Activated CD4-positive, alpha-beta T cell treated with anti-CD3 and anti-CD28 coated beads, Interleukin-2, Interleukin-4, amounts not matched to agents 100 ng/mL and 50 ng/mL, durations not matched to agents 16 hours and 8 hours (primary cell): ENCODE measurements at regions not wholly inside any gene's neighbourhood (a gene's known extent, or its start where the extent isn't known, plus 50 kb on each side); places are given as distances from the start of the nearest gene placed in this dataset.
"Not testable (repeated sequence)": the region's sequence is repeated elsewhere in the genome, so short reads cannot be mapped to it uniquely, and the experiment has no call there.

Experiments
- DNase-seq: peaks from one replicate; pipeline ENCODE4 v3.0.0-alpha.2; 2020; ENCODE audit warnings: low spot score

DNA sequence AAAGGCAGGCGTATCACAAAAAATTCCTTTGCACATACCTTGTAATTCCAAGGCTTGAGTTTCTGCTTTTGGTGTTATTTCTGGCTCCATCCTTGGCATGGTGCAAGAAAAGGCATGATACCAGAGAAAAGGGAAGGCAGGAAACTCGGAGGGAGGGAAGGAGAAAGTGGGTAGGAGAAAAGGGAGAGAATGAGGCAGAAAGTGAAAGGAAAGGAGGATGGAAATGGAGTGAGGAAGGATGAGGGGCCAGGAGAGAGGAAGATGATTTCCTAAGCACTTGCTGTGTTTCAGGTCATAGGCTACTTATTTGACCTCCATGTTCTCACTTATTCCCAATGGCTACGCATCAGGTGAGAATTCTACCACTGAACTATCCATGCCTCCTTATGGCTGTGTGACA is 110.8 kb upstream of the JCAD start:
- DNase-seq, result no peak

DNA sequence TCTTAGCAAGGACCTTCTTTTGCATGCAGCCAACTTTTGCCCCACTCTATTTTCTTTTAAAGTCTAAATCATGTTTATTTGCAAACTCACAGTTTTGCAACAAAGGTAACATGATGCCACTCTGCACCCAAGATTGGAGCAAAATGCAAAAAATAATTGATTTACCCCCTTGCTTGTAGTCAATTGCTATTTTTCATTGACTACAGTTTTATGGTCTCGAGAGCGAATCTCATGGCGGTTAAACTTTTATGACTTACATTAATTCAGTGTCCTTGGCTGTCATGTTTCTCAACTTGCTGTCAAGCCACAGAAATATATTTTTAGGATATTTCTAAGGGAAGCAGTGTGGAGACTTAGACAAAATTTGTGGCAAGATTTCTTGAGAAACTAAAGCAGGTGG is 110.0 kb upstream of the JCAD start:
- DNase-seq, result no peak

DNA sequence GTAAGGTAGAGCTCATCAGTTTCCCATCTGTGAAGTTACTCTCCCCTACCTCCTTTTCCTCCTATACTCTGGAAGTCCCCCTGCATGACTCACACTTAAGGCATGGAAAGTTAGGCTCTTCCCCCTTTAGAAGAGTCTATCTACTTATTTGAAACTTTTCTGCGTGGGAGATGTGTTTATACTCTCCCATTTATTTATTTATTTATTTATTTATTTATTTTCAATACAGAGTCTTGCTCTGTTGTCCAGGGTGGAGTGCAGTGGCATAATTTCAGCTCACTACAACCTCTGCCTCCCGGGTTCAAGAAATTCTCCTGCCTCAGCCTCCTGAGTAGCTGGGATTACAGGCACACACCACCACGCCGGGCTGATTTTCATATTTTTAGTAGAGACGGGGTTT is 107.5 kb upstream of the JCAD start:
- no peak for DNase-seq

DNA sequence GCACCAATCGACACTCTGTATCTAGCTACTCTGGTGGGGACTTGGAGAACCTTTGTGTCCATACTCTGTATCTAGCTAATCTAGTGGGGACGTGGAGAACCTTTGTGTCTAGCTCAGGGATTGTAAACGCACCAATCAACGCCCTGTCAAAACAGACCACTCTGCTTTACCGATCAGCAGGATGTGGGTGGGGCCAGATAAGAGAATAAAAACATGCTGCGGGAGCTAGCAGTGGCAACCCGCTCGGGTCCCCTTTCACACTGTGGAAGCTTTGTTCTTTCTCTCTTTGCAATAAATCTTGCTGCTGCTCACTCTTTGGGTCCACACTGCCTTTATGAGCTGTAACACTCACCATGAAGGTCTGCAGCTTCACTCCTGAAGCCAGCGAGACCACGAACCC is 104.0 kb upstream of the JCAD start:
- DNase-seq, result not testable (repeated sequence)

DNA sequence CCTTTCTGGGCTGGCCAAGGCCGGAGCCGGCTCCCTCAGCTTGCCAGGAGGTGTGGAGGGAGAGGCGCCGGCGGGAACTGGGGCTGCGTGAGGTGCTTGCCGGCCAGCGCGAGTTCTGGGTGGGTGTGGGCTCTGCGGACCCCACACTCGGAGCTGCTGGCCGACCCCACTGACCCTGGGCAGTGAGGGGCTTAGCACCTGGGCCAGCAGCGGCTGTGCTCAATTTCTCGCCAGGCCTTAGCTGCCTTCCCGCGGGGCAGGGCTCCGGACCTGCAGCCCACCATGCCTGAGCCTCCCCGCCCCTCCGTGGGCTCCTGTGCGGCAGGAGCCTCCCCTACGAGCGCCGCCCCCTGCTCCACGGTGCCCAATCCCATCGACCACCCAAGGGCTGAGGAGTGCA is 103.4 kb upstream of the JCAD start:
- not testable (repeated sequence) for DNase-seq

DNA sequence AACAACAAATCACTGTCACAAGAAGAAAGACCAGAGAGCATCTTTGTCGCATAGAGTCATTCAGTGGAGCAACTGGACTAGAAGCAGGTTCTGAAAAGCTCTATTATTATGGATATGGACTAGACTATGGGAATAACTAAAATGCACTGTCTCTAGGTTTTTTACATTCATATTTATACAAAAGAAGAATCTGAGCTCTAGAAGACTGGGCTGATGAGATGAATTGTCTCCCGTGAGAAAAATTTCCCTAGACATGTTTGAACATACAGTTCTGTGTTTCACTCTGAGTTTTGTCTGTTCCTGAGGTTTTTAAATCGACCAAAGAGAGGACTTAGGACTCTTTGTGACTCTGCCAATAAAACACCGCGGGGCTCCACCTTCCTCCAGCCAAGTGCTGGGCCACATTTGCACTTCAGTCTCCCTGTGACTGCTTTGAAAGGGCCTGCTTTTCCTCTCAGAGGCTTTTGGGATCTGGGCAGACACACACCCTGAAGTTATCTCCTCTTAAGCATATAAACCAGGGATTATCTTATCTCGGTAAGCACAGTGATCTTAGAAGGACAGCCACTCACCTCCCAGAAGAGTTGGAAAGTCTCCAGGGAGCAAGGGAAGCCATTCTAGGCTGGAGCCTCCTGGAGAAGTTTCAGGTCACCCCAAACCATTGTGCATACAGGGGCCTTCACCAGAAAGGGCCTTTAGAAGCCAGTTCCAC is 101.0 kb upstream of the JCAD start:
- no peak for DNase-seq

DNA sequence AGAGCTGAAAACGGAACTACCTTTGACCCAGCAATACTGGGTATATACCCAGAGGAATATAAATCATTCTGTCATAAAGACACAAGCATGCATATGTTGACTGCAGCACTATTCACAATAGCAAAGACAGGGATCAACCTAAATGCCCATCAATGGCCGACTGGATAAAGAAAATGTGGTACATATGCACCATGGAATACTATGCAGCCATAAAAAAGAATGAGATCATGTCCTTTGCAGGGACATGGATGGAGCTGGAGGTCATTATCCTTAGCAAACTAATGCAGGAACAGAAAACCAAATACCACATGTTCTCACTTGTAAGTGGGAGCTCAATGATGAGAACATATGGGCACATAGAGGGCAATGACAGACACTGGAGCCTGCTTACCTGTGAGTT is 100.2 kb upstream of the JCAD start:
- not testable (repeated sequence) for DNase-seq

DNA sequence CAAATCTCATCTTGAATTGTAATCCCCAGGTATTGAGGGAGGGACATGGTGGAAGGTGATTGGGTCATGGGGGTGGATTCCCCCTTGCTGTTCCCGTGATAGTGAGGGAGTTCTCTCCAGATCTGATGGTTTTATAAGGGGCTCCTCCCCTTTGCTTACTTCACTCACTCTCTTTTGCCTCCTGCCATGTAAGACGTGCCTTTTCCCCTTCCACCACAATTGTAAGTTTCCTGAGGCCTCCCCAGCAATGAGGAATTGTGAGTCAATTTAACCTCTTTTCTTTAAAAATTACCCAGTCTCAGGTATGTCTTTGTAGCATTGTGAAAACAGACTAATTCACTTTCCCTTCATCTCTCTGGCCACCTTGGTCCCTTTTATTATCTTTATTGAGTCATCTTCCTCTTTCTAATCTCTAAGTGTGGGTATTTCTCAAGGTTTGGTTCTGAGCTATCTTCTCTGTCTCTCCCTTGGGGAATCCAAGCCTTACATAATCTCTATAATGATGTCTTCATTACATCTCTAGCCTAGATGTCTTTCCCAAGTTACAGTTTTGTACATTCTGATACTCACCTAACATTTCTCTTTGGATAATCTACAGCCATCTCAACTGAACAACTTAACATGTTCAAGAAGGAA is 99.1 kb upstream of the JCAD start:
- DNase-seq, result no peak

DNA sequence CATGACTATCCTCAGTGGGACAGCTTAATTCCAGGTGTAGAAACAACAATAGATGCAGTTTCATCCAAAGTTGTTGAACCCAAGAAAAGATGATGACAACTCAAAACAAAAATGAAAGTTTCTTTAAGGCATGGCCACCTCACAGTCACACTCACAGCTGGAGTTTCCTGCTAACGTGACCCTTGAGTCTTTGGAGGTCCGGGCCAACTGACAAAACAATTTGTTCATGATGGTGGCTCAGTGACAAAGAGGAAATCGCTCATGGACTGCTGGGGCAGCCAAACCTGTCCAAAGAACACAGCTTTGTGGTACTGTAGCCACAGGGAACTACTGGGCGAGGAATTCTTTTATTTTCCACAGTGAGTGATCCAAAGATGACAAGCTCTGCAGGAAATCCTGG is 96.0 kb upstream of the JCAD start:
- peak; percentile 24 for DNase-seq

DNA sequence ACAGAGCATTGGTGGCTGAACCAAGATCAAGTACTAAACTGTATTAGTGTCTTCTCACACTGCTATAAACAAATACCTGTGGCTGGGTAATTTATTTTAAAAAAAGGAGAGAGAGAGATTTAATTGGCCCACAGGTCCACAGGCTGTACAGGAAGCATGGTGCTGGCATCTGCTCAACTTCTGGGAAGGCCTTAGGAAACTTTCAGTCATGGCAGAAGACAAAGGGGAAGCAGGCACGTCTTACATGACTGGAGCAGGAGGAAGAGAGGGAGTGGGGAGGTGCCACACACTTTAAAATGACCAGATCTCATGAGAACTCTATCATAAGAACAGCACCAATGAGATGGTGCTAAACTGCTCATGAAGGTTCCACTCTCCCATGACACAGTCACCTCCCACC is 95.2 kb upstream of the JCAD start:
- no peak for DNase-seq

DNA sequence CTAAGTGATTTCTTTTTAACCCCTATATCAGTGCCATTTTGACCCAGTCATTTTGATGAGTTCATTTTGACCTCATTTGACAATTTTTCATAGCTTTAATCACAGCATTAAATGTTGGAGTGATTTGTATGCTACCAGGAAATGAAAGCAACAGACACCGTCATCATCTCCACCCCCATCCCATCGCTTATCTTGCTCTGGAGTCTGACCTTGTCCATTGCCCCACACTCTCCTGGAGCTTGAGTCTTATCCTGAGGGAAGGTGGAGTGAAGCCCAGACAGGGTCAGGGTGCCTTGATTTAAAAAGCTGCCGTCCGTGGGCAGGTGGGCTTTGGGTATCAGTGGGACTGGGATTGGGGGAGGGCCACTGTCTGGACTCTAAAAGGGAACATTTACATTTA is 94.7 kb upstream of the JCAD start:
- DNase-seq, result no peak

DNA sequence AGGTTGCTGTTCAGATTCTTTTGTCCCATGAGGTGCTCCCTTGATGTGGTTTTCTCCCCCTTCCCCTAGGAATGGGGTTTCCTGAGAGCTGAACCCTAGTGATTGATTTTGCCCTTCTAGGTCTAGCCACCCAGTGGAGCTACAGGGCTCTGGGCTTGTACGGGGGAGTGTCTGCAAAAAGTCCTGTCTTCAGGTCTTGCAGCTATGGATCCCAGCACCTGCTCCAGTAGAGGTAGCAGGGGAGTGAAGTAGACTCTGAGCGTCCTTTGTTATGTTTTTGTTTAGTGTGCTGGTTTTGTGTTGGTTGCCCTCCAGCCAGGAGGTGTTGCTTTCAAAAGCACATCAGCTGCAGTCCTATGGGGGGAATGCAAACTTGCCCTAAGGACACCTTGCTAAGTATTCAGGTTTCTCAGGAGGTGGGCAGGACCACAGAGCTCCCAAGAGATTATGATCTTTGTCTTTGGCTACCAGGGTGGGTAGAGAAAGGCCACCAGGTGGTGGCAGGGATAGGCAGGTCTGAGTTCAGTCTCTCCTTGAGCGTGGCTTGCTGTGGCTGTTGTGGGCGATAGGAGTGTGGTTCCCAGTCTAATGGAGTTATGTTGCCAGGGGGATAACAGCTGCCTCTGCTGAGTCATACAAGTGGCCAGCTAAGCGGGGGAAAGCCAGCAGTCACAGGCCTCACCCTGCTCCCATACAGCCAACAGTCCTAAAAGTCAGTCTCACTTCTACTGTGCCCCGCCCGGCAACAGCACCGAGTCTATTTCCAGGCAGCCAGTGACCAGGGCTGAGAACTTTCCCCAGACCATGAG is 92.4 kb upstream of the JCAD start:
- DNase-seq, result no peak

DNA sequence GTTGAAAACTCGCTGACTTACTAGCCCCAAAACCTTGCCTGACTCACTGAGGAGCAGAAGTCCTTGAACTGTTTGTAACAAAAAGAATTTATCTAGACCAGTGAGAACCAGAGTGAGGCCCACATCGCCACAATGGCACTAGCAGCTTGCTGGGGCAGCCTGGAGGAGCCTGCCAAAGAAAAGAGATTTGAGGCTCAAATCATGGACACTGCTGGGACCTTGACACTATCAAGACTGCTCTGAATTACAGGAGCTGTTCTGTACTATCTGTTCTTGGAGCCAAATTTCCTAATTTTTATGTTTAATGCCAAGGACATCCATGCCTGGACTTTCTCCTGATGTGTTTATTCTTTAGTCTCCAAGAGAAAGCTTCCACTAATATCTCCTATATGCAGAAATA is 82.0 kb upstream of the JCAD start:
- DNase-seq, result no peak

DNA sequence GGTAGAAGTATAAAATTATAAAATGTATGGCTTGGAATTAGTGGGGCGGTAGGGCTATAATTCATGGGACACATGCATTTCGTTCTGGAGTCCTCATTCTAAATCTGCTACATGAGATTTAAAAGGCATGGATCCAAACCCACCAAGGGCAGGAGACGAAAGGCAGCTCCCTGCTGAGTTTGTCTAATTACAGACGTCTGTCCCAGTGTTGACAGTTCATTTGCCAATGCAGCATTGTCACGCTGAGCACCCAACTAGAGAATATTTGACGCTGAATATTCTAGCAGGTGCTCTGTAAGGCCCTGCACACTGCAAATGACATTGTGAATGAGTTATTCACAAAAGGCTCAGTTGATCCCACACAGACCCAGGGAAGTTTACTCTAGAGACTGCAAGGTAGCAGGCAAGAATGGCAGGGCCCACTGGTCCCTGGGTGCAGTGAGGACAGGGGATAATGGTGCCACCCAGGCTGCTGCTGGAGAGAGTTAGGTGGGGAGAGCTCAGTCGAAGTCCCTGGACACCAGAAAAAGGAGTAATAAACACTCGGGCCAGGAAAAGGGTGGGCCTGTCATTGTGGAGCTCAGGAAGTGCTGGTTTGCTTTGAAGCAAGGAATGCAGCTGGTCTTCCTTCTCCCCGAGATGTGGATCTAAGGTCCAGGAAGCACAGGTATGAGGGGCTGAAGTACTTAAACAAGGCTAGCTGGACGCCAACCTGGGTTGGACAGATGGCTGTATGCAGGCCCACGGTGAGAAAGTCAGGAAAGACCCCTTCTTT is 75.0 kb upstream of the JCAD start:
- no peak for DNase-seq

DNA sequence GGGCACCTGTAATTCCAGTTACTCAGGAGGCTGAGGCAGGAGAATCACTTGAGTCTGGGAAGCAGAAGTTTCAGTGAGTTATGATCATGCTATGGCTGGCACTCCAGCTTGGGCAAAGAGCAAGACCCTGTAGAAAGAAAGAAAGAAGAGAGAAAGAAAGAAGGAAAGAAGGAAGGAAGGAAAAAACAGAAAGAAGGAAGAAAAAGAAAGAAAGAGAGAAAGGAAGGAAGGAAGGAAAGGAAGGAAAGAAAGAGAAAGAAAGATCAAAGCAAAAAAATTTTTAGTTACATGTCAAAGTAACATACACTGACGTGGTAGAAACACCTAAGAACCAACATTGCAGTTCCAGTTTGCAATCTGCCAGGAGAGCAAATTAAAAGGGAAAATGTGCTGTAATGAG is 73.8 kb upstream of the JCAD start:
- no peak for DNase-seq

DNA sequence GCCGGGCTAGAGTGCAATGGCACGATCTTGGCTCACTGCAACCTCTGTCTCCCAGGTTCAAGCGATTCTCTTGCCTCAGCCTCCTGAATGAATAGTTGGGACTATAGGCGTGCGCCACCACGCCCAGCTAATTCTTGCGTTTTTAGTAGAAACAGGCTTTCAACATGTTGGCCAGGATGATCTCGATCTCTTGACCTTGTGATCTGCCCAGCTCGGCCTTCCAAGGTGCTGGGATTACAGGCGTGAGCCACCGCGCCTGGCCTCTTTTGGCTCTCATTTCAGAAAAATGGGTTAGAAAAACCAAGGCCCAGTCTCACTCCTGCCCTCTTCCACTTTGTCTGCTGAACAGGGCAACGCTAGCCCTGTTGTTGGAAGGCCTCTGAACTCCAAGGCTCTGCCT is 72.0 kb upstream of the JCAD start:
- DNase-seq, result not testable (repeated sequence)

DNA sequence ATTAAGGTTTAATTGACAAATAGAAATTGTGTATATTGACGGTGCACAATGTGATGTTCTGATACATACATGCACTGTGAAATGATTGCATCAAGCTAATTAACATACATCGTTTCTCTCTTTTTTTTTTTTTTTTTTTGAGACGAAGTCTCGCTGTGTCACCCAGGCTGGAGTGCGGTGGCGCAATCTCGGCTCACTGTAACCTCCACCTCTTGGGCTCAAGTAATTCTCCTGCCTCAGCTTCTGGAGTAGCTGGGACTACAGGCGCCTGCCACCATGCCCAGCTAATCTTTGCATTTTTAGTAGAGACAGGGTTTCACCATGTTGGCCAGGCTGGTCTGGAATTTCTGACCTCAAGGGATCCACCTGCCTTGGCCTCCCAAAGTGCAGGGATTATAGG is 69.9 kb upstream of the JCAD start:
- DNase-seq, result not testable (repeated sequence)

DNA sequence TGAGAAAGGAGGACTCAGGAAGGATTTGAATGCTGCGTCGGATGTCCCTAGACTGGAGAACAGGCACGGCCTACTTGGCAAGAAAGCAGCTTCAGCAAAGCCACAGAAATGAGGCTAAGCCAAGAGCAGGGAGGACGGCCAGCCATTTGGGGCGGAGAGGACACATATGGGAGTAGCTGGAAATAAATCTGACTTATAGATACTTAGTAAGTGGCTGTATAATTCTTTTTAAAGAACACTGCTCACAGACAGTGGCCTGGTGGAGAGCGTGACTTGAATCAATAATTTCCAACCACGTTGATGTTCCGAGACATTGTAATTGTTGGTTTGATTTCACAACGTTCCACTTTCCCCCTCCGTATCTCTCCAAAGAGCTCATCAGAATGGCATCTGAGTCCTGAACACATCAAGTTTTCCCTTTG is 67.7 kb upstream of the JCAD start:
- DNase-seq, result no peak

DNA sequence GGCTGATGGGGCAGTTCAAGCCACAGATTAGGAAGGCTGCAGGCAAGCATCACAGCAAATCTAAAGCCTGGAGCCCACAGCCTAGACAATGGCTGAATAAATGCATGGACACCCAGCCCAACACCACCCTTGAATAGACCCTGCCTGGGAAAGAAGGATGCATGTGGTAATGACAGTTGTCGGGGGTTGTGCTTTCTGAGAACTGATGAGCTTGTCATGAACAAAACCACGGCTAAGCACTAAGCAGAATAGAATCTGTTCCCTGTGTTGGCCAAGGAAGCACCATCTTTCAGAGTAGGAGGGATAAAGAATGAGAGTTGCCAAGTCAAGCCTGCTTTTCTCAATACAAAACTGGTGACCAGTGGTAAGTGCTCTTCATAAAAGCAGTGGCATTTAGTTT is 66.1 kb upstream of the JCAD start:
- no peak for DNase-seq

DNA sequence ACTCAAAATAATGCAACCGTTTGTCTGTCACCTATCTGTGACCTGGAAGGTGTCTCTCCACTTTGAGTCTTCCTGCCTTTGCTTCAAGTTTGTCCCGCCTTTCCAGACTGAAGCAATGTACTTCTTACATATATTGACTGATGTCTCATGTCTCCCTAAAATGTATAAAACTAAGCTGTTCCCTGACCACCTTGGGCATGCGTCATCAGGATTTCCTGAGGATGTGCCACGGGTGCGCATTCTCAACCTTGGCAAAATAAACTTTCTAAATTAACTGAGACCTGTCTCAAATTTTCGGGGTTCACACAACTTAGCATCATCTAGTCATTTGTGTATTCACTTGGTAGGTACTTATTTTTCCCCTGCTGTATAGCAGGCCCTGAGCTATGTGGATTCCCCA is 65.3 kb upstream of the JCAD start:
- DNase-seq, result no peak

DNA sequence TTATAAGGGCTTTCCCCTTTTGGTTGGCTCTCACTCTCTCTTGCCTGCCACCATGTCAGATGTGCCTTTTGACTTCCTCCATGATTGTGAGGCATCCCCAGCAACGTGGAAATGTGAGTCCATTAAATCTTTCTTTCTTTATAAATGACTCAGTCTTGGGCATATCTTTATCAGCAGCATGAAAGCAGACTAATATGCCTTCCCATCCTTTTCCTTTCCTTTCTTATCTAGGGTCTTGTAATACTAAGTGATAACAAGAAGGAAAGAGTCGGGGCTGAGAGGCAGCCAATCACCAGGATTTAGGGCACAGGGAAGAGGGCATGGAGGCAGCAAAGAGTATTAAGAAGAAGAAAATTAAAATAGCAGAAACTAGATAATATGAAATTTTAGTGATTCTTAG is 62.0 kb upstream of the JCAD start:
- DNase-seq, result no peak

DNA sequence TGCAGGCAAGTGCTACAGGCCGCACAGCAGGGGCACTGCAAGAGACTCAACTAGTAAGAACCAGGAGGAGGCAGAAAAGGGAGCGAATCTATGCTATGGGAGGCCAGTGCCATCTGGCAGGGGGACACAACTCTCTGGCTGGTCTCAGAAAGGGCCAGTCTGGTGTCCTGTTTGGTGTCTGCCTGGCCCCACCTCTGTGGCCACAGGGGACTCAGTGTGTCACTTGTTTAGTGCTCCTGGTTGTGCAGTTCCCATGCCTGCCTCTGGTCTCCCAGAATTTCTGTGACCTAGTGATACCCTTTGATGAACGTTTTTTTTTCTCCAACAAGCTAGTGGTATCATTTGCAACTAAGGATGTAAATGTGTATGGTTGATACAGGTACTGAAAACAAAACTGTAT is 59.2 kb upstream of the JCAD start:
- DNase-seq, result no peak
